CD4-positive, alpha-beta T cell treated with Interleukin-15 for 1 hour (primary cell): ENCODE measurements at regions not wholly inside any gene's neighbourhood (a gene's known extent, or its start where the extent isn't known, plus 50 kb on each side); places are given as distances from the start of the nearest gene placed in this dataset.

ENCODE experiments used
- DNase-seq: peaks from one replicate; pipeline ENCODE4 v3.0.0-alpha.2; 2020

DNA sequence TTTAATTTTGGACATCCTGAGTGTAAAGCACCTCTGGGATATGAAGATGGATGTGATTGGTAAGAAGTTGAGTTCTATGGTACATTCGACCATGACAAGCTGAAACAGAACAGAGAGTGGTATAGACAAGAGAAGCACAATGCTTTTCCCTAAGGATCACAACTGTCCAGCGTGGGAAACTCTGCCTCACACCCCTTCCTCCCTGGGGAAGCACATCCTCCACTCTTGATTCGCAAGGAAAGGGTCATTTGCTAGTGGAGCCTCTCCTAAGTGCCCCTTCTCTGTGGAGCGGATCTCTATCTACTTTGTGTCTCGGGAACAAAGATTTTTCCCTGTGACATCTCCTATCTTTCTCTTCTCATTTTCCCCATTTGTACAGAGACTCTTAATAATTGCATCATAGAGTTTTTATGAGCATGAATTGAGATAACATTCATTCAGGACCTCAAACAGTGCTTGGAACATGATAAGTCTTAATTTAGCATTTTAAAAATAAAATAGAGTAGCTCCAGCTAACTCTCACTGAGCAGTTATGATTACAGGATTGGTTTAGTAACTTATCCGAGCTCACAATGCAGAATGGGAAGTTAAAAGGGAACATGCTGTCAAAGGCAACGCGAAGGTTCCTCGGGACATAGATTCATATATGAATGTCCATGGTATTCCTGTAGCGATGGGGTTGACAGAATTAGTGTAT, 775.2 kb downstream of the C6orf118 start:
- no peak for DNase-seq

DNA sequence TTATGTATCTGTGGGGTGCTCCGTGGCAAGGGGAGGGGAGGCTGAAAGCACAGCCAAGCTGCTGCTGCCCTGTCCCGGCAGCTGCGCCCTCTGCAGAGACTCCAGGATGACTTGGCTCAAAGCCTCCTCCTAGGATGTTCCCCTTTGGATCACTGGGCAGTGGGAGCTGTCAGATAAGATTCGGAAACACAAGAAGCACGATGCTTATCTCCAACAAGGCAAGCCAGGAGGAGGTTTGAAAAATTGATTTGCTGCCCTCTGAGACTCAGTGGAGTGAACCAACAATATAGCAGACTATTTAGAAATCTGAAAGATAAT, 776.4 kb downstream of the C6orf118 start:
- DNase-seq = no peak

GRCh38 chr6:164532198-164533044, 777.0 kb downstream of the C6orf118 start:
- no peak for DNase-seq

- DNase-seq = no peak
These were observed 777.7 kb downstream of the C6orf118 start for GRCh38 chr6:164531736-164532135.

- no peak for DNase-seq
These were observed 780.9 kb downstream of the C6orf118 start for GRCh38 chr6:164528539-164528938.

DNA sequence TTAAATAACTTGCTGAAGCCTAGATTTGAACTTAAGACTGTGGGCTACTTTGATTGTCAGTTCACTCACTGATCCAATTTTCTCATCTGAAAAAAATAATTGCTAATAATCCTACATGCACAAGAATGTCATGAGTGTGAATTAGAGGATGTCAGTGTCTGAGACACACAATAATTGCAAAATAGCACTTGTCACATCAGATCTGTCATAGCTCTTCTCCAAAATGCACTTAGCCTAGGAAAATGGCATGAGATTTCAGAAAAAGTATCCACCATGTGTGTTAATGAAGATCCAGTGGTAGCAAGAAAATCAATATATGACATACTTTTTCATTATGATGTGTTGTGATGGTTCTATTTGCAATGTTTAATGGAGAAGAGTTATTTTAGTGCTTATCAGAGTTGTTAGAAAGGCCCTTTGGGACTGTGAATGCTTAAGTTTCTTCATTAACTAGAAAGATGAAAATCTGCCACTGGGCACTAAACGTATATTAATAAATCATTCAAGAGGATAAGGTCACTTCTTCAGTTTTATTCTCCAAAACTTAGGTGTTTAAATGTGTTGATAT, 786.2 kb downstream of the C6orf118 start:
- DNase-seq = no peak

DNA sequence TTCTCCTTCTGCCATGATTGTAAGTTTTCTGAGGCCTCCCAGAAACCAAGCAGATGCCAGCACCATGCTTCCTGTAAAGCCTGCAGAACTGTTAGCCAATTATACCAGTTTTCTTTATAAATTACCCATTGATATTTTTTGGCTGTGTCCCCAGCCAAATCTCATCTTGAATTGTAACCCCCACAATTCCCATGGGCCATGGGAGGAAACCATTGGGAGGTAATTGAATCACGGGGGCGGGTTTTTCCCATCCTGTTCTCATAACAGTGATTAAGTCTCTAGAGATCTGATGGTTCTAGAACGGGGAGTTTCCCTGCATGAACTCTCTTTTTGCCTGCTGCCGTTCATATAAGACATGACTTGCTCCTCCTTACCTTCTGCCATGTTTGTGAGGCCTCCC, 788.5 kb downstream of the C6orf118 start:
- DNase-seq = no peak

- DNase-seq = no peak
These were observed 802.0 kb downstream of the C6orf118 start for GRCh38 chr6:164507206-164507940.

DNA sequence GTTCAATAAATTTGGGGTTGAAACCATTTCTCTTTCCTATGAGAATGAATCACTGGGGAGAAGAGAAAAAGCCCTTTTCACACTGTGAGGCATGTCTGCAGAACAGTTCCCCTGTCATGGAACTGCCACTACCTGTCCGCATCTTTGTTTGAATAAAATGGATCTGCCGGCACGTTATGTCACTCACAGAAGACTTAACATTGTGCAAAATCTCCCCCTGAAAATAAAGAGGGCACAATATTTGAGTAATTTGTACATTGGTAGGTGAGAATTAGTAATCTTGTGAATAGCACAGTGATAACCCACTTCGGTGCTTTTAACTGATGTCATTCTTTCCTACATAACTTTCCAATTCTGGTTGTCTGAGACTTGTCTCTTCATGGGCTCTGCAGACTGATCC, 804.0 kb downstream of the C6orf118 start:
- no peak for DNase-seq

DNA sequence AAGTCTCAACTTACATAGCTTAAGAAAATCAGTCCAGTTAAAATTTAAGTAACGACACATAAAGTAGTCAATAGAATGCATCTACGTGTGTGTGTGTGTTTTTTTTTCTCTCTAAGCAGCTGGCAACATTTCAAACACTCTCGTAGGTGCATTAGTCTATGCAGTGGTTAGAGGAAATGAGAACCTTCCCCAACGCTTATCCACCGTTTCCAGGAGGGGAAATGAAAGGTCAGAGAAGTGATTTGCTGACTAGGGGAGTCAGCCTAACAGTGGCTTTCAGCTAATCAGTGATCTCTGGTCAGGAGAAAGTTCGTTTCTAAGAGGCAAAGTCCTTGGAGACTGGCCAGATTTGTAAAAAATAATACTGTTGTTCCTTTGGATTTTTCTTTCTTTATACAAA, 806.6 kb downstream of the C6orf118 start:
- DNase-seq = no peak

- no peak for DNase-seq
These were observed 813.4 kb downstream of the C6orf118 start for GRCh38 chr6:164495882-164496495.

GRCh38 chr6:164478426-164478825, 831.0 kb downstream of the C6orf118 start:
- no peak for DNase-seq

DNA sequence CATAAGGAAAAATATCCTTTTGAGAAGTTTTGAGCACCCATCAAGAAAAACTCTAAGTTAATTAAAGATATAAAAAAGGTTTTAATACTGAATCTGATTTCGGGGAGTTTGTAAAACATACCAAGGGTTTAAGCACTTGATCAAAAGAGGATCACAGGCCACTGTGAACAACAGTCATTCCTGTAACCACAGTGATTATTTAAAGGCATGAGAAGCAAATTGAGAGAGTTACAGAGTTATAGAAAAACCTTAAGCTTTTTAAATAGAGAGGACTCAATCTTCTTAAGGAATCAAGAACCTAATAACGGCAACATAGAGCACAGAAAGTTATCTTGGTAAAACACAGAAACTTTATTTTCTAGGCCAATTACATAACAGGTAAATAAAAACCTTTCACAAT, 831.6 kb downstream of the C6orf118 start:
- DNase-seq = no peak

GRCh38 chr6:164477101-164477500, 832.3 kb downstream of the C6orf118 start:
- no peak for DNase-seq

GRCh38 chr6:164469276-164469949, 840.0 kb downstream of the C6orf118 start:
- DNase-seq = no peak

DNA sequence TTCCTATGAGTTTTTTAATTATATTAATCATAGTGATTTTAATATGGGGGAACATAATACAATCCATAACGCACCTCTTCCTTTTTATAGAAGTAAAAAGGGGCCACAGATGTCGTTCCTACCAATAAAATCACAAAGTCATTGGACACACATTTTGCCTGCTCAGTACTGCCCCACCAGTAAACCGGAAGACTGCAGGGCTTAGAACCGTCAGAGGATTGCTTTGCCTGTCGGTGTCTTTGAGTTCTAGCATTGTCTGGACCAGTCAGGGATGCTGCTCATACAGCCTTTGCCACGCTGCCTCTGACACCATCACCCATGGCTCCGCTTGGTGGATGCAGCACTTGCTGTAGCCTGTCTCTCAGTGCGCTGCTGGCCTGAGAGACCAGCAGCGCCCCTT, 853.6 kb downstream of the C6orf118 start:
- no peak for DNase-seq

GRCh38 chr6:164453835-164454234, 855.6 kb downstream of the C6orf118 start:
- DNase-seq = no peak

GRCh38 chr6:164442572-164442971, 866.8 kb downstream of the C6orf118 start:
- no peak for DNase-seq

DNA sequence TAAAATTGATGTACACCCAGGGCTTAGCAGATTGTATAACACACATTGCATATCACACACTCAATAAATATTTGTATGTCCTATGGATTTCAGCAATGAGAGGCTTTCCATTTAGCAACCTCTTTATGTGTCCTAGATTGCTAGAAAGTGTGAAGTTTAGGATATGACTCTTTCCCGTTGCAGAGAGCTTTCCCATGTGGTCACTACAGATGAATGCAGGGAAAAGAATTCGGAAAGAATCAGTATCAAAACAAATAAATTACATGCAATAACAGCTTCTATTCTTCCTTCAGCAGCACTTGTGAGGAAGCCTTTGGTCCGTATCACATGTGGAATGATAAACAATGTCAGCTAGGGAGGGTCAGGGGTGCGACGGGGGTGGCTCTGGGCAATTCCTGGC, 870.1 kb downstream of the C6orf118 start:
- DNase-seq = no peak

GRCh38 chr6:164436976-164437375, 872.4 kb downstream of the C6orf118 start:
- no peak for DNase-seq

DNA sequence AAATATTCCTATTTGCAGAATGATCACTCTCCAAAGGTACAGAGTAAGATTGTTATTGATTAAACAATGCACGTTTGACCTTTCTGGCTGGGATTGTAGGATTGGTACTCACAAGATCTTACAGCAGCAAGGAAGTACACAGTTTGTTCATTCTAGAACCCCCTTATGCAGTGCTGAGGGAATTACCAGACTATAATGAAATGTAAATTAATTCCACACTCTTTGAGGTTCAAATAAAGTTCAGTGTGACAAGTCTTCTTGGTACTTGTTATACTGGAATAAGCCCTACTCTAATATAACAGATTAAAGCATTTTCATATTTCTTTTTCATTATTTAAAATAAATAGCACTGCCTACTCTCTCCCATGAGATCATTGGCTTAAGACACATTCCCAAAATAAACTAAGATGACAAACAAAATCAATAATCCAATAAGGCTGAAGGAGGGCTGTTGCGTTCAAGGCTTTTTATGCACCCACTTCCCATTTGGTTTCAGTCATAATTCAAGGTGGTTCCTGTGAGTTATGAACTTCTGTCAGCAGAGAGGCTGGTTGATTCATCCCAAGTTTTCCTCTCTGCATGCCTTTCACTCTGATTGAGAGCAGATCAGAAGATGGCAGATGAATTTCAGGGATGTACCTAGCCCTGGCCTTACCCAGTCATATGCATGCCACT, 881.5 kb downstream of the C6orf118 start:
- DNase-seq = no peak

DNA sequence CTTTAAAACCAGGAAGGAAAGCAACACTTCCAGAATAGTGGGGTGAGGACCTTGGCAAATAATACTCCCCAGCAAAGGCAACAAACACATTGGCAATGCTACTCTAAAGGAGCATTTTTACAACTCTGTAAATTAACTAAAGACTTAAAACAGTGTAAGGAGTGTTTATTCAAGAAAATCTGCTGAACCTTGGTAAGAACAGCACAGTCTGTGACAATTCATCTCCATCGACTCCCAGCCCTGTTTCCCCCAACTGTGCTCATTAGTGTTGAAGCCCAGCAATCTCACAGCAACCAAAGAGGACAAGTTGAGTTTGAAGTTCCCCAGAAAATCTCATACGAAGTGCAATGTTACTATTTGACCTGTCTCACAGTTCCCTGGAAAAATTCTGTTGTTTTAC, 884.9 kb downstream of the C6orf118 start:
- DNase-seq = no peak
